Vagina (tissue), 2 donors: ENCODE measurements at regions not wholly inside any gene's neighbourhood (a gene's known extent, or its start where the extent isn't known, plus 50 kb on each side); places are given as distances from the start of the nearest gene placed in this dataset.

Source experiments
- CTCF ChIP-seq, 3 experiments: fragments of 450-650 bp in 2 of 3; fragments of 200-600 bp in 1 of 3; sonication (generic) in 1 of 3; IDR thresholded peaks; one replicate each; pipeline ENCODE4 v1.5.1; 2017 to 2019; ENCODE audit warnings: antibody characterized with exemption in 3 of 3, mild to moderate bottlenecking in 2 of 3, moderate library complexity in 2 of 3
- POLR2A ChIP-seq, 2 donors: fragments of 450-650 bp; IDR thresholded peaks; one replicate each; pipeline ENCODE4 v1.6.1; 2017; ENCODE audit warnings: antibody characterized with exemption in 2 of 2, mild to moderate bottlenecking in 2 of 2, moderate library complexity in 2 of 2
- POLR2AphosphoS5 ChIP-seq, 2 donors: sonication (generic); formaldehyde crosslinking; IDR thresholded peaks; one replicate each; pipeline ENCODE4 v1.9.0; 2017; ENCODE audit warnings: antibody characterized with exemption in 2 of 2, mild to moderate bottlenecking in 2 of 2, low read depth in 1 of 2; ENCODE audit not compliant: insufficient read depth in 1 of 2

DNA sequence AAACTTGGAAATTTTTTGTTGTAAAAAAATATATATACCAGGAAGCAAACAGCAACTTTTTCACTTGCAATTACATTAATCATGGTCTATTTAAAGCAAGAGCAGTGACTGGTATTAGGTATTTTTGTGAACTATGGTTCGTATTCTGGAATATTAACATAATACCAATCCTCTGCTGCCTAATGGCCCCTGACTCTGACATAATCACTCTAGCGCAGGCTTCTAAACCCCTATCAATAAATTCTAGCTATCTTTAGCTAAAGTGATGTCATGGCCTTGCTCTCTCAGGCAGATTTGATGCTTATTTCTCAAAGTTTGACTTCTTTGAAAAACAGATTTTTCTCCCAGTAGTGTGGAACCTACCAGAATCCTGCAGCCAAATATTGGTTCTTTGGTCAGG, 808.3 kb downstream of the VGLL3 start:
- TF ChIP-seq CTCF (IDR thresholded peaks at IDR 0.05) (no peak), POLR2AphosphoS5 (IDR thresholded peaks at IDR 0.05; ENCODE audit: insufficient read depth in 1 of 2, low read depth in 1 of 2) (no peak), POLR2A (IDR thresholded peaks at IDR 0.05) (no peak)
